Retinal pigment epithelial cell (primary cell): ENCODE measurements at regions not wholly inside any gene's neighbourhood (a gene's known extent, or its start where the extent isn't known, plus 50 kb on each side); places are given as distances from the start of the nearest gene placed in this dataset.

Experiments used
- DNase-seq: peaks from one replicate; pipeline ENCODE4 v3.0.0-alpha.2; 2010; ENCODE audit warnings: low read depth
- H3K4me3 ChIP-seq: 2 replicates; pipeline ENCODE4 v1.5.1; 2011; ENCODE audit warnings: mild to moderate bottlenecking, low read length, control low read depth, moderate library complexity
- TF ChIP-seq, protein P1 (sequence below): conservative IDR thresholded peaks from 2 replicates; pipeline ENCODE4 v1.5.1; 2011; ENCODE audit warnings: low read depth, low read length, control low read depth, inconsistent platforms

DNA sequence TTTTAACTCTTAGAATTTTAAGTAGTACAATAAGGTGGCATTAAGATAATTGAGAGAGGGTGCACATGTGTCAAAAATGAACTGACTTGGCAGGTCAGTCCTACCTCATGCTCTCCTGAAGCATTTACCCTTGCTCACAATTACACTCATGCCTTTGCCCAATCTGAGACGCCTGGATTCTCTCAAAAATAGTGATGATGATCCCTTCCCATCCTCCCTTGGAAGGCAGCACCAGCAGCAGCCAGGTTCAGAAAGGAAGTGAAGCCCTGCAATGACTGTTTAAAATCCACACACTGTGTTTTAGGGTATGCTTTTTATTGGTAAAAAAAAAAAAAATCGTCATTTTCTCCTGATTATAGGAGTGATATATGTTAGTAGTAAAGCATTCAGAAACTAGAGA is 246.6 kb downstream of the PRELID2 start:
- H3K4me3 ChIP-seq = no peak overlapping the region
- DNase-seq = no peak
- TF ChIP-seq, protein P1, sequence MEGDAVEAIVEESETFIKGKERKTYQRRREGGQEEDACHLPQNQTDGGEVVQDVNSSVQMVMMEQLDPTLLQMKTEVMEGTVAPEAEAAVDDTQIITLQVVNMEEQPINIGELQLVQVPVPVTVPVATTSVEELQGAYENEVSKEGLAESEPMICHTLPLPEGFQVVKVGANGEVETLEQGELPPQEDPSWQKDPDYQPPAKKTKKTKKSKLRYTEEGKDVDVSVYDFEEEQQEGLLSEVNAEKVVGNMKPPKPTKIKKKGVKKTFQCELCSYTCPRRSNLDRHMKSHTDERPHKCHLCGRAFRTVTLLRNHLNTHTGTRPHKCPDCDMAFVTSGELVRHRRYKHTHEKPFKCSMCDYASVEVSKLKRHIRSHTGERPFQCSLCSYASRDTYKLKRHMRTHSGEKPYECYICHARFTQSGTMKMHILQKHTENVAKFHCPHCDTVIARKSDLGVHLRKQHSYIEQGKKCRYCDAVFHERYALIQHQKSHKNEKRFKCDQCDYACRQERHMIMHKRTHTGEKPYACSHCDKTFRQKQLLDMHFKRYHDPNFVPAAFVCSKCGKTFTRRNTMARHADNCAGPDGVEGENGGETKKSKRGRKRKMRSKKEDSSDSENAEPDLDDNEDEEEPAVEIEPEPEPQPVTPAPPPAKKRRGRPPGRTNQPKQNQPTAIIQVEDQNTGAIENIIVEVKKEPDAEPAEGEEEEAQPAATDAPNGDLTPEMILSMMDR = no peak

DNA sequence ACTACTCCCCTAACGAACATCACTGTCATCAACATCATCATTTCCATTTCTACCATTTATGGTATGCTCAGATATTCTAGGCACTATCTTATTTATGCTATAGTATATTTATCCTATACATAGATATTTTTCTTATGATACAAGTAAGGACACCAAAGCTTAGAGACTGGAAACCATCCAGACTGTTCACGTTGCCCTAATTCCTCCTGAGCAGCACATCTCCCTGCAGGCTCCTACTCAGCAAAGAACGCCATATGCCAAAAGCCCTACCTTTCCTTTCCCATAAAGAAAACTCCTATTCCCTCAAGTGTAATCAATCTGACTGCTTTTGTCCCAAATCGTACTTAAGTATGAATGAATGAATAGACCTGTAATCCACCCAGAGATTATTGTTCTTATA is 247.0 kb downstream of the PRELID2 start:
- no peak overlapping the region for H3K4me3 ChIP-seq
- DNase-seq = no peak
- TF ChIP-seq, protein P1 = no peak

DNA sequence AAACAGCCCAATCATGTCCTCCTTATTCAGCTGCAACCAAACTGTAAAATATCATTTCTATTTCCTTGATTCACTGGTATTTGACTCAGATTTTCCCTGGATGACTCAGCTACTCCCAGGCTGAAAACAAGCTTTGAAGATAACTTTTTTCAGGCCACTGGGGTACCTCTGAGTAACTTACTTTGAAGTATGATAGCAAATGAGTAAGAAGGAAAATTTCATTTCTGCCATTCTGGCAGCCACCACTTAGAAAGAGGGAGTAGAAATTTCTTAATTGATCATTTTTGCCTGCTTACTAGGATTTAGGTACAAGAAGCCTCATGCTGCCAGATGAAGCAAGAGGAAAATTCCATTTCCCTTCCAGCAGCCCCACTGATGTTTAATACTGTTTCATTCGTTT is 247.4 kb downstream of the PRELID2 start:
- TF ChIP-seq, protein P1 = no peak
- DNase-seq = peak; percentile 66
- no peak overlapping the region for H3K4me3 ChIP-seq

DNA sequence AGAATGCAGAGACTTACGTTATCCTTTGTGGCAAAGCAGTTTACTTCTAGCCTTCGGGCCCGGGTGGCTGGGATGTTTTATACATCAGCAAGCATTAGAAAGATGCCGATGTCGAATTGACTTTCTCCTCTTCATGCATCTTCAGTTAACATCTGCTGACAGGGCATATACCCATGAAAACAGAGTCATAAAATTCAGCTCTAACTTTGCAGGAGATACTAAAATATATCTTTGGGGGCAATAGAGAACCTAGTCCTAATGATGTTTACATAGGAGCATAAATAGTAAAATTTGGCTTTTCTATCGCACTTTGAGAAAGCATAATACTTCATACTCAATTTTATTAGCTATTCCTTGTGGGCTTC is 247.9 kb downstream of the PRELID2 start:
- H3K4me3 ChIP-seq = no peak overlapping the region
- DNase-seq = no peak
- TF ChIP-seq, protein P1 = no peak

DNA sequence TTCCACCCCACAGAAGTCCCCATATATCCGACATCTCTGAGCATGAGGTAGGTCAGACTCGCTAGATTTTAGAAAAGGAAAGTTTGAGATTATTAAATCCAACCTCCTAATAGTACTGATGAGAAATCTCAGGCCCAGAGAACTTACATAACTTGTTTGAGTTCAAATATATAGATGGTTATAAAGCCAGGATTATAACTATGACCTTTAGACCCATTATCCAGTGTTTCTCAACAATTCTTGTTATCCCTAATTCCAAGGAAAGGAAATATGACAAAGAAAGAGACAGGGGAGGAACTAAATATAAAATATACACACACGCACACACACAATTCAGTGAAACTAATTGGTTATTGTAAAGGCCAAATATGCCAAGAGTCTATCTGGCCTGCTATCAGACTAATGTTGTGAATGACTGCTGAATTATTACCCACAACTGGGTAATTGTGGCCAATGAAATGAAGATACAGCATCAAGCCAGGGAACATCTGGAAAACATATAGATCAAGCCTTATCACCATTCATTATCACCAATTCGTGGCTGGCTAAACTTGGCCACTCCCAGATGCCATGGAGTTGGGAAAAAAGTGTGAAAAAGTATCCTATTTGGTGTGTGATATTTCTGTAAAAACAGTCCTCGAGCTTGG is 248.4 kb downstream of the PRELID2 start:
- H3K4me3 ChIP-seq = no peak overlapping the region
- DNase-seq = no peak
- TF ChIP-seq, protein P1 = no peak

DNA sequence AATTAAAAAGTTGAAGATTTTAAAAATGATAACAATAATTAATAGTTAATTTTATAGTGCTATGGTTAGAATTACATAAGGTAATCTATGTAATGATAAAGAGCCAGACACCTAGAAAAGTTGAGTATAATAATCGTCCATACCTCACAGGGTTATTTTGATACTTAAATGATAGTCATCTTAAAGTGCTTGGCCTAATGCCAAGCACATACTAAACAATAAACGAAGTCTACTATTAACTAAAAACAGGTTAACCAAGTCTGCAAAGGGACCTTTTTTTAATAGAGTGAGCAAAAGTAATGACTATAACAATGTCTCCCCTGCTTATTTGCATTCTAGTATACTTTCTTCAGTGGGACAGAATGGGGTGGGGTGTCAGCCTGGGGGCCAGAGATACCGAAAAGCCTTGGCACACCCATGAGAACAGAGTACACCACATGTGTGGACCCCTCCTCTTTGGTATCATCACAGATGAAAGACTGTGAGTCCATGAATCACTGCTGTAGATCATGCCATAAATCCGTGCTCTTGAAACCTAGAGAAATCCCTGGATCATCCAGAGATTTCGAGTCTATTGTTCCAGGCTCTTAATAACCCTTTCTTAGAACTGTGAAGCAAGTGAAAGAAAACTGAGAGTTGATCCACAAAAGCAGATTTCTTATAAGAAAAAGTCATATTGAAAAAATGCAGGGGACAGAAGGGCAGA is 249.5 kb downstream of the PRELID2 start:
- TF ChIP-seq, protein P1 = no peak

DNA sequence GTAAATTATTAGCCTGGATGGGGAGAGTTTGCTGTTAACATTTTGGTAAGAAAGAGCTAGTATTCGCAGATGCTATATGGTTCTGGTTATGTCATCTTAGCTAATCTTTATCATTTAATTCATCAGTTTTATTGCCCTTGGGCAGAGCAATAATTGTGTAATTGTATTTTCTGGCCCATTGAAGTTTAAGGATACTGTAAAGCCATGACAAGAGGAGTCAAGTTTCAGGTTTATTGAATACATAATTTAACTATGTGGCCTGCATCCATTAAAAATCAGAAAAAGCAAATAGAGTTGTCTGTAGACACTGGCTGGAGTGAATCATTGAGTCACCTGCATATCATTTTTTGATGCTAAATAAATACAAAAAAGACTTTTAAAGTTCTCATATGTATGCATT is 255.8 kb downstream of the PRELID2 start:
- H3K4me3 ChIP-seq = no peak overlapping the region
- TF ChIP-seq, protein P1 = no peak
- no peak for DNase-seq

More for the DNA sequence above, 249.5 kb downstream of the PRELID2 start:
- no peak overlapping the region for H3K4me3 ChIP-seq
- no peak for DNase-seq
